HepG2 (cell line): ENCODE measurements at regions not wholly inside any gene's neighbourhood (a gene's known extent, or its start where the extent isn't known, plus 50 kb on each side); places are given as distances from the start of the nearest gene placed in this dataset.

Experiments
- ATAC-seq: fragments of 200-7000 bp; cut with Tn5 transposase; 3 replicates; pipeline ENCODE4 v1.9.1; 2020; ENCODE audit warnings: mild to moderate bottlenecking, moderate library complexity
- BruUV-seq: library from RNA; stranded (reverse); fragments of 400-500 nt; replicated peaks from 2 replicates; lab custom pipeline; 2021; lab: Mats Ljungman, UMichigan
- CTCF ChIA-PET: fragments of 300-600 bp; formaldehyde crosslinking; extraction: SDS; loops from one replicate; lab custom pipeline; 2021; ENCODE audit warnings: low total read pairs, inconsistent platforms, low intra/inter-chr PET ratio; lab: Yijun Ruan, JAX
- POLR2A ChIA-PET: fragments of 350-600 bp; sonication (Branson Sonifier 250); formaldehyde crosslinking; loops from one replicate; lab custom pipeline; 2020; ENCODE audit warnings: antibody characterized with exemption, inconsistent platforms; lab: Yijun Ruan, JAX
- DNase-seq: peaks from one replicate; pipeline ENCODE4 v3.0.0-alpha.2; 2015; ENCODE audit warnings: low spot score
- FAIRE-seq: peaks from 3 replicates; lab custom pipeline; 2011; peaks lifted over from hg19 to GRCh38; lab: Jason Lieb, UNC
- H2AFZ ChIP-seq: one replicate; pipeline ENCODE4 v1.6.1; 2011; ENCODE audit warnings: low read length, inconsistent platforms
- H3K27ac ChIP-seq: fragments of 300-600 bp; 3 replicates; pipeline ENCODE4 v1.8.0; 2011; ENCODE audit warnings: mixed run types, mild to moderate bottlenecking, mixed read lengths, low read length, inconsistent platforms; ENCODE audit not compliant: insufficient read depth; ENCODE audit errors: extremely low read length
- H3K27me3 ChIP-seq, 2 experiments: fragments of 200-600 bp in 1 of 2; 2 replicates in 1 of 2; 3 replicates in 1 of 2; pipeline versions ENCODE4 v1.6.0 to v1.8.0; 2011; ENCODE audit warnings: low read length in 2 of 2, mild to moderate bottlenecking in 2 of 2, moderate library complexity in 2 of 2, inconsistent platforms in 1 of 2; ENCODE audit not compliant: insufficient read depth in 2 of 2, control insufficient read depth in 1 of 2
- H3K36me3 ChIP-seq, 2 experiments: fragments of 200-600 bp in 1 of 2; replicated peaks in 1 of 2; 2 replicates in 1 of 2; 3 replicates in 1 of 2; pipeline versions ENCODE4 v1.5.1 to v1.8.0; 2011; ENCODE audit warnings: low read length in 2 of 2, inconsistent platforms in 1 of 2; ENCODE audit not compliant: insufficient read depth in 2 of 2, control insufficient read depth in 1 of 2
- H3K4me1 ChIP-seq: 2 replicates; pipeline ENCODE4 v1.5.1; 2012; ENCODE audit warnings: low read length, inconsistent platforms; ENCODE audit not compliant: insufficient read depth
- H3K4me2 ChIP-seq: 2 replicates; pipeline ENCODE4 v1.6.0; 2011; ENCODE audit warnings: low read depth, low read length, inconsistent platforms
- H3K4me3 ChIP-seq, 3 experiments: fragments of 200-600 bp in 1 of 3; sonication (generic), shearing (Covaris generic) in 1 of 3; replicated peaks in 1 of 3; 2 replicates each; pipeline ENCODE4 v1.5.1; 2011 to 2016; ENCODE audit warnings: low read length in 3 of 3, inconsistent platforms in 2 of 3, low read depth in 2 of 3, mild to moderate bottlenecking in 2 of 3, control low read depth in 1 of 3, mixed read lengths in 1 of 3; ENCODE audit not compliant: insufficient read depth in 1 of 3
- H3K79me2 ChIP-seq: one replicate; pipeline ENCODE4 v1.6.1; 2011; ENCODE audit warnings: low read length, inconsistent platforms; ENCODE audit not compliant: insufficient read depth
- H3K9ac ChIP-seq: 2 replicates; pipeline ENCODE4 v1.6.0; 2011; ENCODE audit warnings: mild to moderate bottlenecking, low read depth, low read length, inconsistent platforms; ENCODE audit not compliant: insufficient read depth
- H3K9me3 ChIP-seq: 2 replicates; pipeline ENCODE4 v1.5.1; 2012; ENCODE audit warnings: mild to moderate bottlenecking, low read length
- H4K20me1 ChIP-seq: 2 replicates; pipeline ENCODE4 v1.6.0; 2011; ENCODE audit warnings: inconsistent platforms, mild to moderate bottlenecking, low read length, moderate library complexity; ENCODE audit not compliant: insufficient read depth
- ARNT2 ChIP-seq: sonication (generic); formaldehyde crosslinking; IDR thresholded peaks from 2 replicates; pipeline ENCODE4 v1.8.0; 2022; ENCODE audit warnings: mild to moderate bottlenecking, low read depth, missing genetic modification reagents, moderate library complexity
- MED13 ChIP-seq: sonication (generic); formaldehyde crosslinking; IDR thresholded peaks from 2 replicates; pipeline ENCODE4 v1.5.0; 2020; ENCODE audit warnings: missing genetic modification reagents
- PCBP1 ChIP-seq: fragments of 200-400 bp; formaldehyde crosslinking; IDR thresholded peaks from 2 replicates; pipeline ENCODE4 v1.6.1; 2017; ENCODE audit warnings: mild to moderate bottlenecking, low read depth, low read length, borderline replicate concordance
- PRPF4 ChIP-seq: fragments of 200-400 bp; formaldehyde crosslinking; IDR thresholded peaks from 2 replicates; pipeline ENCODE4 v1.6.1; 2016; ENCODE audit warnings: low read length, low read depth; ENCODE audit not compliant: poor library complexity, severe bottlenecking
- RELA ChIP-seq: sonication (generic); formaldehyde crosslinking; IDR thresholded peaks from 2 replicates; pipeline ENCODE4 v1.4.0; 2020; ENCODE audit warnings: missing genetic modification reagents
- SRSF1 ChIP-seq: fragments of 200-400 bp; formaldehyde crosslinking; optimal IDR thresholded peaks from 2 replicates; pipeline ENCODE3; 2017; ENCODE audit warnings: mild to moderate bottlenecking, low read depth, low read length, moderate library complexity
- TARDBP ChIP-seq: sonication (generic); formaldehyde crosslinking; IDR thresholded peaks from 2 replicates; pipeline ENCODE4 v1.8.0; 2022; ENCODE audit warnings: mild to moderate bottlenecking, missing genetic modification reagents
- U2AF2 ChIP-seq: fragments of 200-400 bp; formaldehyde crosslinking; IDR thresholded peaks from 2 replicates; pipeline ENCODE4 v1.6.1; 2017; ENCODE audit warnings: low read depth, mild to moderate bottlenecking, low read length
- ZKSCAN8 ChIP-seq: IDR thresholded peaks from 2 replicates; pipeline ENCODE4 v1.6.1; 2016; ENCODE audit warnings: borderline replicate concordance, missing genetic modification reagents, missing compliant biosample characterization
- ZNF543 ChIP-seq: sonication (generic); formaldehyde crosslinking; IDR thresholded peaks from 2 replicates; pipeline ENCODE4 v1.4.0; 2020; ENCODE audit warnings: mild to moderate bottlenecking, missing genetic modification reagents
- ZNF562 ChIP-seq: sonication (generic); formaldehyde crosslinking; IDR thresholded peaks from 2 replicates; pipeline ENCODE4 v1.8.0; 2022; ENCODE audit warnings: missing genetic modification reagents, borderline replicate concordance
- ZSCAN20 ChIP-seq: sonication (generic); formaldehyde crosslinking; IDR thresholded peaks from 2 replicates; pipeline ENCODE4 v1.4.0; 2020; ENCODE audit warnings: missing genetic modification reagents, mild to moderate bottlenecking, borderline replicate concordance
- WGBS: methylation state at CpG from one replicate; pipeline ENCODE4 v1.1.6; 2017; ENCODE audit warnings: low lambda C conversion rate; 5-methylcytosine and 5-hydroxymethylcytosine counted together
- in situ Hi-C: cut with HindIII; loops from 2 replicates; pipeline ENCODE4 v1.10.0; 2017; ENCODE audit warnings: low pct_unique_long_range_greater_than_20kb; ENCODE audit not compliant: extremely low pct_ligation_motif_present
- intact Hi-C: fragments of 100-400 bp; cut with micrococcal nuclease; formaldehyde crosslinking; loops from one replicate; pipeline ENCODE4 v1.10.0; 2022; ENCODE audit not compliant: unreplicated experiment

DNA sequence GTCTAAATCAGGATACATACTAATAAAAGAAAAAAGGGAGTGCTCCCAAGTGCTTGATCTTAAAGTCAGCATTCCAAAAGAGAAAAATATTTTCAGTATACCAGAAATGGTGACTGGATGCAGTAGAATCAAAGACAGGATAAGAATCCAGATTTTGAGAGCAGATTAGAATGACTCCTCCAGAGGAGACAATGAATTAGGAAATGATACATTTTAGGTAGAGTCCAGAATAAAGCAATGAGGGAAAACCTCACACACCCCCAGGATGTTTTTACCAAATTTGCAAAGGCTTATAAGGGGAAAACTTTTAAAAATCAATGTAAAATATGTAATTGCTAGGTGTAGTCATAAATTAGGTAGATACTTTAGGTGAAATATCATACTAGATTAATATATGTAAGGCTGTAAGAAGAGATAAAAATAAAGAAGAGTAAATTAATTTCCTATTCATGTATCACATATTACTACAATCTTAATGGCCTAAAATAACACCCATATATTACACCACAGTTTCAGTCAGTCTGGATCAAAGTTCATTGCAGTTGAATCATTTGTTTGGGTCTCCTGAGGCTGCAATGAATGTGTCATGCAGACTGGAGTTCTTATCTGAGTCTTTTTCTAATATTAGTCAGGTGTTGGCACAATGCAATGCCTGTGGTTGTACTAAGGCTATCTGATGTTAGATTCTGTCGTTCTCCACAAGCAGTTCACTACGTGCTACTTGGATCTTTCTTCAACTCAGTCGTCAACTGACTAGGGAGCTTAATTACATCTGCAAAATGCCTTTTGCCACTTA lies 547.8 kb upstream of the EPHA6 start:
- no peaks in the 10 kb centered on the region for H4K20me1 ChIP-seq
- 0% methylated on average over 3 of the region's 3 CpGs for WGBS
- POLR2A ChIA-PET, result no interaction called here
- intact Hi-C loops, result no loop called here
- BruUV-seq, result no TSS peak
- CTCF ChIA-PET, result no interaction called here
- no peak overlapping the region for H3K4me3 ChIP-seq
- H3K79me2 ChIP-seq, result no peaks in the 10 kb centered on the region
- H3K9ac ChIP-seq, result no peak overlapping the region
- H3K36me3 ChIP-seq, result no peaks in the 10 kb centered on the region
- DNase-seq (peak; percentile 23), ATAC-seq (no peak; the same call in 2 of the 3 replicates), FAIRE-seq (no peak)
- H3K9me3 ChIP-seq, result no peaks in the 10 kb centered on the region
- TF ChIP-seq PCBP1, result no peak
- TF ChIP-seq ZSCAN20, result no peak
- TF ChIP-seq PRPF4, result no peak
- TF ChIP-seq ZNF562, result no peak
- no peak for TF ChIP-seq ZNF543 (CRISPR knock-in tag)
- TF ChIP-seq MED13 (CRISPR knock-in tag), result no peak
- no peak for TF ChIP-seq RELA (CRISPR knock-in tag)
- TF ChIP-seq ARNT2 (CRISPR knock-in tag), result no peak
- TF ChIP-seq U2AF2, result no peak
- no peak for TF ChIP-seq ZKSCAN8 (CRISPR knock-in tag)
- no peak for TF ChIP-seq TARDBP (CRISPR knock-in tag)
- no peak for TF ChIP-seq SRSF1
- H3K27me3 ChIP-seq, result no peaks in the 10 kb centered on the region
- no peak overlapping the region for H3K27ac ChIP-seq
- no peaks in the 10 kb centered on the region for H3K4me1 ChIP-seq
- no peak overlapping the region for H3K4me2 ChIP-seq
- no peak overlapping the region for H2AFZ ChIP-seq
- in situ Hi-C loops, result no loop called here
